IPS DF 6.9 (cell line): ENCODE measurements at regions not wholly inside any gene's neighbourhood (a gene's known extent, or its start where the extent isn't known, plus 50 kb on each side); places are given as distances from the start of the nearest gene placed in this dataset.

Experiments
- DNase-seq: peaks from one replicate; pipeline ENCODE4 v3.0.0-alpha.2; 2013; ENCODE audit warnings: low read depth, low spot score
- H3K27ac ChIP-seq: one replicate; pipeline ENCODE4 v1.5.1; 2013; ENCODE audit warnings: low read length, control low read depth
- H3K27me3 ChIP-seq: 2 replicates; pipeline ENCODE4 v1.6.1; 2013; ENCODE audit warnings: mild to moderate bottlenecking, low read length; ENCODE audit not compliant: control insufficient read depth, insufficient read depth
- H3K36me3 ChIP-seq: 2 replicates; pipeline ENCODE4 v1.6.1; 2013; ENCODE audit warnings: low read length; ENCODE audit not compliant: control insufficient read depth, insufficient read depth
- H3K4me1 ChIP-seq: 2 replicates; pipeline ENCODE4 v1.6.1; 2013; ENCODE audit warnings: low read length; ENCODE audit not compliant: control insufficient read depth, insufficient read depth
- H3K4me3 ChIP-seq: 2 replicates; pipeline ENCODE4 v1.5.1; 2013; ENCODE audit warnings: mild to moderate bottlenecking, low read length
- H3K9me3 ChIP-seq: 2 replicates; pipeline ENCODE4 v1.6.1; 2013; ENCODE audit warnings: low read length, inconsistent platforms; ENCODE audit not compliant: control insufficient read depth, insufficient read depth
- WGBS: extraction: QIAGEN DNeasy Blood & Tissue Kit; methylation state at CpG from one replicate; pipeline ENCODE4 v1.1.7; 2013; ENCODE audit warnings: mixed read lengths, missing lambda C conversion rate; ENCODE audit not compliant: insufficient read length, insufficient coverage; 5-methylcytosine and 5-hydroxymethylcytosine counted together

GRCh38 chr12:107394693-107395092, 290.9 kb upstream of the PWP1 start:
- Histone ChIP-seq H3K9me3 (no peaks in the 10 kb centered on the region), H3K27ac (no peak overlapping the region), H3K4me1 (peaks cover 3% of the 10 kb centered on the region; the same call in 1 of the 2 replicates), H3K36me3 (no peaks in the 10 kb centered on the region), H3K4me3 (no peak overlapping the region), H3K27me3 (no peaks in the 10 kb centered on the region)
- WGBS: no CpG with 5 or more reads among the region's 3 CpGs
- DNase-seq: no peak

GRCh38 chr12:107395817-107396216, 289.8 kb upstream of the PWP1 start:
- Histone ChIP-seq H3K36me3 (no peaks in the 10 kb centered on the region), H3K27me3 (no peaks in the 10 kb centered on the region), H3K4me3 (no peak overlapping the region), H3K4me1 (peaks cover 3% of the 10 kb centered on the region; the same call in 1 of the 2 replicates), H3K27ac (no peak overlapping the region), H3K9me3 (no peaks in the 10 kb centered on the region)
- no peak for DNase-seq
- WGBS: no CpG with 5 or more reads among the region's 3 CpGs

- no peak overlapping the region for H3K4me3 ChIP-seq
- H3K27ac ChIP-seq: no peak overlapping the region
- no peaks in the 10 kb centered on the region for H3K36me3 ChIP-seq
- WGBS: no CpG with 5 or more reads among the region's 7 CpGs
- H3K4me1 ChIP-seq: peaks cover 3% of the 10 kb centered on the region; the same call in 1 of the 2 replicates
- H3K9me3 ChIP-seq: no peaks in the 10 kb centered on the region
- no peak for DNase-seq
- H3K27me3 ChIP-seq: no peaks in the 10 kb centered on the region
These were observed 288.6 kb upstream of the PWP1 start for GRCh38 chr12:107396991-107397390.

GRCh38 chr12:107397890-107398500, 287.6 kb upstream of the PWP1 start:
- no peaks in the 10 kb centered on the region for H3K9me3 ChIP-seq
- no peaks in the 10 kb centered on the region for H3K27me3 ChIP-seq
- H3K36me3 ChIP-seq: no peaks in the 10 kb centered on the region
- peaks cover 3% of the 10 kb centered on the region; the same call in 1 of the 2 replicates for H3K4me1 ChIP-seq
- WGBS: no CpG with 5 or more reads among the region's 11 CpGs
- H3K27ac ChIP-seq: no peak overlapping the region
- no peak overlapping the region for H3K4me3 ChIP-seq
- no peak for DNase-seq

GRCh38 chr12:107399046-107399445, 286.6 kb upstream of the PWP1 start:
- no peak overlapping the region for H3K27ac ChIP-seq
- H3K4me1 ChIP-seq: peaks cover 2% of the 10 kb centered on the region; the same call in 1 of the 2 replicates
- H3K4me3 ChIP-seq: no peak overlapping the region
- WGBS: no CpG with 5 or more reads among the region's 5 CpGs
- no peaks in the 10 kb centered on the region for H3K36me3 ChIP-seq
- DNase-seq: no peak
- H3K9me3 ChIP-seq: no peaks in the 10 kb centered on the region
- H3K27me3 ChIP-seq: no peaks in the 10 kb centered on the region

- Histone ChIP-seq H3K4me3 (no peak overlapping the region), H3K27ac (no peak overlapping the region), H3K9me3 (no peaks in the 10 kb centered on the region), H3K27me3 (no peaks in the 10 kb centered on the region), H3K4me1 (peaks cover 2% of the 10 kb centered on the region; the same call in 1 of the 2 replicates), H3K36me3 (no peaks in the 10 kb centered on the region)
- WGBS: no CpG with 5 or more reads among the region's 14 CpGs
- DNase-seq: no peak
These were observed 284.7 kb upstream of the PWP1 start for GRCh38 chr12:107400686-107401447.

- no CpG with 5 or more reads among the region's 5 CpGs for WGBS
- Histone ChIP-seq H3K27ac (no peak overlapping the region), H3K4me1 (peaks cover 2% of the 10 kb centered on the region; the same call in 1 of the 2 replicates), H3K36me3 (no peaks in the 10 kb centered on the region), H3K4me3 (no peak overlapping the region), H3K9me3 (no peaks in the 10 kb centered on the region), H3K27me3 (no peaks in the 10 kb centered on the region)
- DNase-seq: peak; percentile 66
These were observed 283.3 kb upstream of the PWP1 start for GRCh38 chr12:107402041-107403022.

GRCh38 chr12:107404981-107405380, 280.6 kb upstream of the PWP1 start:
- no peak overlapping the region for H3K4me3 ChIP-seq
- no peak for DNase-seq
- no peaks in the 10 kb centered on the region for H3K9me3 ChIP-seq
- H3K27me3 ChIP-seq: no peaks in the 10 kb centered on the region
- no peaks in the 10 kb centered on the region for H3K36me3 ChIP-seq
- WGBS: no CpG with 5 or more reads among the region's 4 CpGs
- no peaks in the 10 kb centered on the region for H3K4me1 ChIP-seq
- H3K27ac ChIP-seq: no peak overlapping the region

GRCh38 chr12:107405436-107405835, 280.2 kb upstream of the PWP1 start:
- Histone ChIP-seq H3K4me1 (no peaks in the 10 kb centered on the region), H3K9me3 (no peaks in the 10 kb centered on the region), H3K27me3 (no peaks in the 10 kb centered on the region), H3K27ac (no peak overlapping the region), H3K4me3 (no peak overlapping the region), H3K36me3 (no peaks in the 10 kb centered on the region)
- DNase-seq: no peak
- WGBS: no CpG with 5 or more reads among the region's 7 CpGs

GRCh38 chr12:107406932-107407331, 278.7 kb upstream of the PWP1 start:
- Histone ChIP-seq H3K9me3 (no peaks in the 10 kb centered on the region), H3K4me3 (no peak overlapping the region), H3K4me1 (no peaks in the 10 kb centered on the region), H3K36me3 (no peaks in the 10 kb centered on the region), H3K27me3 (no peaks in the 10 kb centered on the region), H3K27ac (no peak overlapping the region)
- no peak for DNase-seq
- no CpG with 5 or more reads among the region's 5 CpGs for WGBS
